ENCODE measurements at regions not wholly inside any gene's neighbourhood (a gene's known extent, or its start where the extent isn't known, plus 50 kb on each side); places are given as distances from the start of the nearest gene placed in this dataset.

DNA sequence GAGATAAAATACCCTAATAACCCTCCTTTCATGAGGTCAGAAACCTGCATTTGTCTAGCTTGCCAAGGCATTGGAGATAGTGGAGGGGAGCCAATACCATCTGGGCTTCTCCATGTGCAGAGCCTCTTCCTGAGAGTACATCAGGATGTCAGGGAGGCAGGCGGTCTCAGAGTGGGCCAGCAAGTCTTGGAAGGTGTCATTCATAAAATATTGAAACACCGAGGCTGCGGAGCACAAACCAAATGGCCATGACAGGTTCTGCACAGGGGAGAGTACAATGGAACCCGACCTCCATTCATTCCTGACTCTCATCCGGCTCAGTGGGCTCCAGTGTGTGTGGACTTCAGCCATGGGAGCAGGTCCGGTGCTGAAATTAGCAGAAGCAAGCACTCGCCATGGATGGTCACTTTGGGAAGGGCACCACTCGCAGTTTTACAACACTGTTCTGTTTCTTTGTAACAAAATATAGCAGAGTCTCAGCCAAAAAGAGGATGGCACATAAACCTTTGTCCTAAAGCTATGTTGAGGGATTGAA lies 446.6 kb downstream of the SIPA1L2 start:
- TF ChIP-seq, protein P1, sequence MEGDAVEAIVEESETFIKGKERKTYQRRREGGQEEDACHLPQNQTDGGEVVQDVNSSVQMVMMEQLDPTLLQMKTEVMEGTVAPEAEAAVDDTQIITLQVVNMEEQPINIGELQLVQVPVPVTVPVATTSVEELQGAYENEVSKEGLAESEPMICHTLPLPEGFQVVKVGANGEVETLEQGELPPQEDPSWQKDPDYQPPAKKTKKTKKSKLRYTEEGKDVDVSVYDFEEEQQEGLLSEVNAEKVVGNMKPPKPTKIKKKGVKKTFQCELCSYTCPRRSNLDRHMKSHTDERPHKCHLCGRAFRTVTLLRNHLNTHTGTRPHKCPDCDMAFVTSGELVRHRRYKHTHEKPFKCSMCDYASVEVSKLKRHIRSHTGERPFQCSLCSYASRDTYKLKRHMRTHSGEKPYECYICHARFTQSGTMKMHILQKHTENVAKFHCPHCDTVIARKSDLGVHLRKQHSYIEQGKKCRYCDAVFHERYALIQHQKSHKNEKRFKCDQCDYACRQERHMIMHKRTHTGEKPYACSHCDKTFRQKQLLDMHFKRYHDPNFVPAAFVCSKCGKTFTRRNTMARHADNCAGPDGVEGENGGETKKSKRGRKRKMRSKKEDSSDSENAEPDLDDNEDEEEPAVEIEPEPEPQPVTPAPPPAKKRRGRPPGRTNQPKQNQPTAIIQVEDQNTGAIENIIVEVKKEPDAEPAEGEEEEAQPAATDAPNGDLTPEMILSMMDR (conservative IDR thresholded peaks at IDR 0.05) = no peak
- no peak for TF ChIP-seq ZFX (IDR thresholded peaks at IDR 0.05)

Measured in C4-2B (cell line).